Stimulated activated memory B cell treated with anti-CD40 and anti-IgM and Interleukin-4, amounts not matched to agents 10 μg/mL and 1 μg/mL and 100 μg/mL, for 72 hours (primary cell): ENCODE measurements at regions not wholly inside any gene's neighbourhood (a gene's known extent, or its start where the extent isn't known, plus 50 kb on each side); places are given as distances from the start of the nearest gene placed in this dataset.
"Not testable (repeated sequence)": the region's sequence is repeated elsewhere in the genome, so short reads cannot be mapped to it uniquely, and the experiment has no call there.

ENCODE experiments used
- ATAC-seq: fragments of 150-1000 bp; cut with Tn5 transposase; 2 replicates; pipeline ENCODE4 v1.10.0; 2021
- H3K27ac Mint-ChIP-seq: one replicate; pipeline ENCODE4 v1.8.0; 2022; ENCODE audit warnings: mild to moderate bottlenecking, mixed read lengths
- H3K27me3 Mint-ChIP-seq: one replicate; pipeline ENCODE4 v1.8.0; 2022; ENCODE audit warnings: mixed read lengths
- H3K36me3 Mint-ChIP-seq: one replicate; pipeline ENCODE4 v1.8.0; 2022; ENCODE audit warnings: mixed read lengths
- H3K4me1 Mint-ChIP-seq: one replicate; pipeline ENCODE4 v1.8.0; 2022; ENCODE audit warnings: mixed read lengths
- H3K4me3 Mint-ChIP-seq: one replicate; pipeline ENCODE4 v1.8.0; 2022; ENCODE audit warnings: mild to moderate bottlenecking, moderate library complexity, mixed read lengths
- H3K9me3 Mint-ChIP-seq: one replicate; pipeline ENCODE4 v1.8.0; 2022; ENCODE audit warnings: mixed read lengths

DNA sequence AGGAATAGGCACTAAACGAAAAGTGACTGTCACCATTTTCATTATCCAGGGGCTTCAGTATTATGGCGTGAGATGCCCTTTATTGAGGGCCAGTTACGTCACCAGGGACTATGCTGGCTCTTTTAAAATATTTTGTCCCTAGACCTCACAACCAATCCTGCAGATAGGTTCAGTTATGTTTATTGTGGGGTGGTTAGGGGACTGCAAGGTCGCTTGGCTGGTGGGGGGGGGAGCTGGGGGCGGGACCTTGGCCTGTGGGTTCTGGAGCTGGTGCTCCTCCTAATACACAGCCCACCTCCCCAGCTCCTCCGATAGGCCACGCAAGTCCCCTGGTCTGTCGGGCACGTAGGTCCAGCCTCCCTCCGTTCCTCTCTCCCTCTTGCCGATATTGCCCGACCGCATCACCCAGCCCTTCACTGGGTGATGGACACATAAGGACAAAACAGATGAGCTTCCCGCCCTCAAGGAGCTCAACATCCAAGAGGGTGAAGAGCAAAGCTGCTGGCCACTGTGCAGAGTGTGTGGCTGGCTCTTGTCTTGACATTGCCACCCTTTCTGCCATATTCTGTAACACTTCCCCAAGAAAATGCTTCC lies 271.8 kb downstream of the MATN1 start:
- ATAC-seq, result no peak
- Mint-ChIP-seq H3K9me3 (peaks cover 11% of the 10 kb centered on the region), H3K27me3 (peaks cover 14% of the 10 kb centered on the region), H3K4me3 (no peak overlapping the region), H3K27ac (no peak overlapping the region), H3K4me1 (no peaks in the 10 kb centered on the region), H3K36me3 (no peaks in the 10 kb centered on the region)

DNA sequence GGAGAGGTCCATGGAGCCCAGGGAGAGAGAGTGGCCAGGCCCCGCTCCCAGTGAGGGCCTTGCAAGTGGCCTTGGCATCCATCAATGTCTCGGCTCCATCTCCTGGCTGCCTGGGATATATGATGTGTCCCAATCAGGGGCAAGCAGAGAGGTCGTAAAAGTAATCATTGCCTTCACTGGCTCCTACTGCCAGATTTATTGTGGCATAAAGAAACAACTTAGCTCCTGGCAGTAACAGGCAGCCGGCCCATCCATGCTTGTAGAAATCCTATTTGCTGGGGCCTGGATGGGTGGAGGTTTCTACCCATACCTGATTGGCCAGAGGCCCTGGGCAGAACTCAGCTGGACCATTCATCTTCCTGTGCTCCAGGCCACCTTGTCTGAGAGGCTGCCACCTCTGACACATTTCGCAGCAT lies 272.6 kb downstream of the MATN1 start:
- ATAC-seq, result no peak
- H3K27ac Mint-ChIP-seq, result no peak overlapping the region
- H3K4me1 Mint-ChIP-seq, result no peaks in the 10 kb centered on the region
- H3K27me3 Mint-ChIP-seq, result peaks cover 17% of the 10 kb centered on the region
- no peaks in the 10 kb centered on the region for H3K36me3 Mint-ChIP-seq
- H3K4me3 Mint-ChIP-seq, result no peak overlapping the region
- H3K9me3 Mint-ChIP-seq, result peaks cover 11% of the 10 kb centered on the region

DNA sequence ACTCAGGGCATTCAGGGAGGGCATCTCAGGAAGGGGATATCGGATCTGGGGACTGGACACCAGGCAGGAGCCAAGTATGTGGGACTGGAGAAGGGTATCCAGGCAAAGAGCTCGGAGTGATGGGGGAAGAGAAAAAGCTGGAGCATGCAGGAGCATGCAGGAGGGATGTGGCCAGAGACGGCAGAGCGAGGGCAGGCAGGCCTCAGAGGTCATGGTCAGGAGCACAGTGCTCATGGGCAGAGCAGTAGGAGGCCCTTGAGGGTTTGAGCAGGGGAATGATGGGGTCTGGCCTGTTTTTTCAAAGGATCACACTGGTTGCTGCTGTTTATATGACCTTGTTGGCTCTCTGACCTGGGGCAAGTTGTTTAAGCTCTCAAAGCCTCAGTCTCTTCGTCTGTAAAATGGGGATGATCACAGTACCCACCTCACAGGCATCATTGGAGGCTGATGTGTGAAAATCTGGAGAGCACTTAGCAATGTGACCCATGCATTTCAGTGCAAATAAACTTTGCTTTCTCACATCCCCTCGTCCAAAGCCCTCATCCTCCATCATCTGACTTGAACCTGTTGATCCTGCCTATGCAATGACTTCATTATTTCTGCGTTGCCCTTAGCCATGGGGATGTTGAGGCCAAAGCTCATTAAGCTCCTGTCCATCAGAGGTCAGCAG lies 273.1 kb downstream of the MATN1 start:
- Mint-ChIP-seq H3K9me3 (peaks cover 11% of the 10 kb centered on the region), H3K27me3 (peaks cover 17% of the 10 kb centered on the region), H3K4me1 (no peaks in the 10 kb centered on the region), H3K36me3 (no peaks in the 10 kb centered on the region), H3K27ac (no peak overlapping the region), H3K4me3 (no peak overlapping the region)
- no peak for ATAC-seq

DNA sequence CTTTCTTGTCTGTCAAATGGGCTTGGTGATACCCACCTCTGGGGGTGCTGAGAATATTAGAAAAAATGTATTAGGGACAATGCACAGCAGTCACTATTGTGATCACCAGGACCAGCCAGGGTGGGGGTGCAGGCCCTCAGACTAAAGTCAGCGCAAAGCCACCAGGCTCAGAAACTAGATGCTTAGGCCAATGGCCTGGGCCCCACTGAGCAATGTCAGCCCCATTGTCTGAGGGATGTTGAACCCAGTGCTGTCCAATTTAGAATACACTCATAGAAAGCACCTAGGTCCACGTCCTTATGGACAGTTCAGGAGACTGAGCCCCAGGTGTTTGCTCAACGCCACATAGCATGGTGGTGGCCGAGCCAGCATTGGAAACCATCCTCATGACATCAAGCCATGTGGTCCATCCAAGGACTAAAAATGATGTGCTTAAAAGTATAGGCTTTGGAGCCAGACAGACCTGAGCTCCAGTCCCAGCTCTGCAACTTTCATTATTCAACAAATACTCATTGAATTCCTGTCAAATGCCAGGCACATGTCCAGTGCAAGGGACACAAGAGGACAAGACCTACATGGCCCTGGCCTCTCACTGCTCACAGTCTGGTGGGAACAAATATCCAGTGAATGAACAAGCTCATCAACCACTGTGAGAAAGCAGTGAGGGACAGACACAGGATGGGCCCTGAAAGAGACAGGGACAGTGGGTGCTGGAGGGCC lies 273.8 kb downstream of the MATN1 start:
- H3K4me3 Mint-ChIP-seq, result no peak overlapping the region
- no peaks in the 10 kb centered on the region for H3K4me1 Mint-ChIP-seq
- no peak overlapping the region for H3K27ac Mint-ChIP-seq
- no peaks in the 10 kb centered on the region for H3K36me3 Mint-ChIP-seq
- H3K9me3 Mint-ChIP-seq, result peaks cover 11% of the 10 kb centered on the region
- H3K27me3 Mint-ChIP-seq, result peaks cover 17% of the 10 kb centered on the region
- ATAC-seq, result no peak

DNA sequence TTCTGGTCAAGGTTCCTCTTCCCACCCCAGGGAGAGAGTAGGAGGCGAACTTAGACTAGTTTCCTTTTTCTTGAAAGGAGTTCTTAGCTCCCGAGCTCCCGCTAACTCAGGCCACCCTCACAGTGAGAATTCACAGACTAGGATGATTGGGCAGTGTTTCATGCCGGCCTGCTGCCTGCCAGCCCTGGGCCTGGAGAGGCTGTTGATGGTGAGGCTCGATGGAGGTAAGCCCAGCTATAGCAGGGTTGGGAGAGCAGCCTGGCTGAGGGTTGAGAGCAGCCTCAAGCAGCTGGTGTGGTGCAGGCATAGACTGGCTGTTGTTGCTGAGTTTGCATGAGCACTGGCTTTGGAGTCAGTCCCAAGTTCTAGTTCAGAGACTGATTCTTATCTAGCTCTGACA lies 274.4 kb downstream of the MATN1 start:
- no peak for ATAC-seq
- Mint-ChIP-seq H3K4me1 (no peaks in the 10 kb centered on the region), H3K27ac (no peak overlapping the region), H3K4me3 (no peak overlapping the region), H3K36me3 (no peaks in the 10 kb centered on the region), H3K9me3 (peaks cover 11% of the 10 kb centered on the region), H3K27me3 (peaks cover 17% of the 10 kb centered on the region)

DNA sequence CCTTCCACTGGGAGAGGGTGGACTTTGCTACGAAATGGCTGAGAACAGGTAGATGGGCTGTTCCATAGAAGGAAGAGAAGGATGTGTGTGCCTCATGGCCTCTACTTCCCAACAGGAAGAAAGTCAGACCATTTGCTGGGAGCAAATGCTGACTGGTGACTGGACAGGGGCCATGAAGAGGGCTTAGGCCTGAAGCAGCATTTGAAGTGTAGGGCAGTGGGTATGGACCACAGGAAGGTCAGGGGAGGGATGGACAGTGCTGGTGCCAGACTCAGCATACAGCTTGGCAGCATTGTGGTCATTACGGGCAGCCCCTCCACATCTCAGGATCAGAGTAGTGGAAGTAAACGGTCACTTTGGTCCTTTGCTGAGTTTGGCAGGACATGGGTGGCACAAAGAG lies 275.7 kb downstream of the MATN1 start:
- Mint-ChIP-seq H3K4me1 (no peaks in the 10 kb centered on the region), H3K27ac (no peak overlapping the region), H3K36me3 (no peaks in the 10 kb centered on the region), H3K27me3 (peaks cover 17% of the 10 kb centered on the region), H3K9me3 (peaks cover 5% of the 10 kb centered on the region), H3K4me3 (no peak overlapping the region)
- ATAC-seq, result no peak

DNA sequence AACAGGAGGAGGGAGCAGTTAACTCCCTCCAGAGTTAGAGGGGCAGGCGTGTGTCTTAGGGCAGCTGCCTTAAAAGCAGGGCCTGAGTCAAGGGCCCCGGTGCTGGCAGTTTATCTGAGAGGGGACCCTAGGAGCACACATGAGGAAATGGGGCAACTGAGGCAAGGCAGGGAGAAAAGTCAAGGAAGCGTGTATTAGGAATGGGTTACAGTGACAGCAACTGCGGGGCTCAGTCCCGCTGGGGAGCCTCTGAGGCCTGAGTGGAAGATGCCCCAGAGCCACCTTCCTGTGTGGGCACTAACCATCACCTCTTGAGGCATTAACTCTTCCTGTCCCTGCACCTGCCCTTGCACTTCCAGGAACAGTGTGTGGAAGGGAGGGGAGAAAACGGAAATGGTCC lies 276.3 kb downstream of the MATN1 start:
- no peak for ATAC-seq
- H3K36me3 Mint-ChIP-seq, result no peaks in the 10 kb centered on the region
- H3K9me3 Mint-ChIP-seq, result peaks cover 1% of the 10 kb centered on the region
- H3K27me3 Mint-ChIP-seq, result peaks cover 17% of the 10 kb centered on the region
- no peak overlapping the region for H3K27ac Mint-ChIP-seq
- no peak overlapping the region for H3K4me3 Mint-ChIP-seq
- no peaks in the 10 kb centered on the region for H3K4me1 Mint-ChIP-seq

DNA sequence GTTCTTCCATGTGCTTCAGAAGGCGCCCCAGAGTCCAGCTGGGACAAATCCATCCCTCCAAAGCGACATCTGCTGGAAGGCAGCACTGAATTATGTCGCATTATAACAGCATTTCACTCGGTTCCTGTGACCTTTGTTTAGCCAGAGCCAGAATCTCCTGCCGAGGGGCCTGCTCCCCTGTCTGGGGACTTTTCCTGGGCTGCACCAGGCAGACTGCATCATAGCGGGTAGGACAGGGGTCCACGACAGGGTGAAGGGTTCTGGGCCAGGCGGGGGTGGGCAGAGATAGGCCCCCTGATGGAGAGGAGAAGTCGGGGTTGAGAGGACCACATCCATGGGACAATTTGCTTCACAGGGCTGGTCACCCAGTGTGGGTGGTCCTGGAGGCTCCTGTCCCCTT lies 276.9 kb downstream of the MATN1 start:
- Mint-ChIP-seq H3K36me3 (no peaks in the 10 kb centered on the region), H3K27ac (no peak overlapping the region), H3K4me3 (no peak overlapping the region), H3K9me3 (no peaks in the 10 kb centered on the region), H3K27me3 (peaks cover 17% of the 10 kb centered on the region), H3K4me1 (no peaks in the 10 kb centered on the region)
- ATAC-seq, result no peak

DNA sequence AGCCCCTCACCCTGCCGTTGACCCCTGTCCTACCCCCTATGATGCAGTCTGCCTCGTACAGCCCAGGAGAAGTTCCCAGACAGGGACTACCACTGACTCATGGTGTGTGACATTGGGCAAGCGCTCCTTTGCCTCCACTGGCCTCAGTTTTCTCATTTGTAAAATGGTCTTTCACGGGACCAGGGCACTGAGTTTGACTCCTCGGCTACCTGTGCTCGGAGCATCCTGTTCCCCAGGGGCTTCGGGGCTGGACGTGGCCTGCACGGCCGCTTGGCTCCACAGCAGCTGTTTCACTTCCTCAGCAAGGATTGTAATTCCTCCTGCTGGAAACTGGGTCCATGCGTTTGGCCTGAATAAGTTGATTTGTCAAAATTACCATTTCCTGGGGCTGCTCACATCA lies 277.3 kb downstream of the MATN1 start:
- Mint-ChIP-seq H3K27ac (no peak overlapping the region), H3K36me3 (no peaks in the 10 kb centered on the region), H3K4me3 (no peak overlapping the region), H3K9me3 (no peaks in the 10 kb centered on the region), H3K27me3 (peaks cover 17% of the 10 kb centered on the region), H3K4me1 (no peaks in the 10 kb centered on the region)
- peak; percentile 47 for ATAC-seq

DNA sequence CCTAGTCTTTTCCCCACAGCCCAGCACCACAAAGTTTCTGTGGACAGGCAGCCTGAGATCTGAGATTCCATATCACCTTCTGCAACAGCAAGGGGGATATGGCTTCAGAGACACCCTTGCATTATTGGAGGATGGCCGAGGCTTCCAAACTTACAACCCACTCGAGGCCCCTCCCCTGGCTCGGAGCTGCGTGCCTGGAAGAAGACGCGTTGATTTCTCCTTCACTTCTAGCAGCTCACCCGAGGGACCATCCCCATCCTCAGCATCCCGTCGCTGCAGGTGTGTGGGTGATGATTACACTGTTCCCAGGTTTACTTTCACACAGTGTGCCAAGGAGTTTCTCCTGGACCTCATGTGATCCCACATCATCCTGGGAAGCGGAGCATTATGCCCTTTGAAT lies 277.9 kb downstream of the MATN1 start:
- ATAC-seq, result no peak
- Mint-ChIP-seq H3K27me3 (peaks cover 17% of the 10 kb centered on the region), H3K36me3 (no peaks in the 10 kb centered on the region), H3K27ac (no peak overlapping the region), H3K4me1 (no peaks in the 10 kb centered on the region), H3K9me3 (no peaks in the 10 kb centered on the region), H3K4me3 (no peak overlapping the region)

DNA sequence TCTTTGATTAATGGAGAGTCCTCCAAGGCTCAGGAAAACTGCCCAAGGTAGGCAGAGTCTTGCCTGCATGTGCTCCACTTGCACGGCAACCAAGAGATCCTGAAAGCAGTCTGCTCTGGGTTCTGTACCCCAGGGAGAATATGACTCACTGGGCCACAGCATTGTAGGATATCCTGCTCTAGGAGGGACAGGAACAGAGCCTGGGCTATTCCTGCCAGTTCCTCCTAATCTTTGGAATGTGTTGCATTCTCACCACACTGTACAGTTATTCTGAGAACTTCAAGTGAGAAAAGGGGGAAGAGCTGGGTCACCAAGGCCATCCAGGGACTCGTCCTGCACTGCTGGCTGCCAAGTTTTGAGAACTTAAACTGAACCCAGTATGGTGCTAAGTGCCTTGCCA lies 278.5 kb downstream of the MATN1 start:
- H3K9me3 Mint-ChIP-seq, result no peaks in the 10 kb centered on the region
- no peaks in the 10 kb centered on the region for H3K4me1 Mint-ChIP-seq
- H3K27me3 Mint-ChIP-seq, result peaks cover 17% of the 10 kb centered on the region
- no peak for ATAC-seq
- no peak overlapping the region for H3K27ac Mint-ChIP-seq
- H3K4me3 Mint-ChIP-seq, result no peak overlapping the region
- no peaks in the 10 kb centered on the region for H3K36me3 Mint-ChIP-seq

DNA sequence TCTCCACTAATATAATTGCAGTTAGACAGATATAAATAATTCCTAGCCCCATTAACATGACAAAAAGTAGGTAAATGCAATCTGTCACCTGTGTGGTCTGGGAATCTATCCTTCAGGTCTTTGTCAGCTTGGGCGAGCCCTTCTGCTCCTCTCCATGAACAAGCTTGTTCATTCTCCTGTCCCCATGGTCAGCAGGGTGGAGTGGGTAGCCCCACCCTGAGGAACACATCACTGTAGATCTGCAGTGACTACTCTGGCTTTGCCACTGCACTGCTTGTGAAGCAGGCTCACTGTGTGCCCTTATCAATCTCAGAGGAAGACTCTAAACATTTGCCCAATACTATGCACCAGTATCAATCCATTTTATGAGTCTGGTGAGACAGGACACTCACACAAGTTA lies 279.0 kb downstream of the MATN1 start:
- no peak overlapping the region for H3K4me3 Mint-ChIP-seq
- H3K4me1 Mint-ChIP-seq, result no peaks in the 10 kb centered on the region
- no peak overlapping the region for H3K27ac Mint-ChIP-seq
- no peak for ATAC-seq
- H3K36me3 Mint-ChIP-seq, result no peaks in the 10 kb centered on the region
- H3K9me3 Mint-ChIP-seq, result no peaks in the 10 kb centered on the region
- peaks cover 17% of the 10 kb centered on the region for H3K27me3 Mint-ChIP-seq

DNA sequence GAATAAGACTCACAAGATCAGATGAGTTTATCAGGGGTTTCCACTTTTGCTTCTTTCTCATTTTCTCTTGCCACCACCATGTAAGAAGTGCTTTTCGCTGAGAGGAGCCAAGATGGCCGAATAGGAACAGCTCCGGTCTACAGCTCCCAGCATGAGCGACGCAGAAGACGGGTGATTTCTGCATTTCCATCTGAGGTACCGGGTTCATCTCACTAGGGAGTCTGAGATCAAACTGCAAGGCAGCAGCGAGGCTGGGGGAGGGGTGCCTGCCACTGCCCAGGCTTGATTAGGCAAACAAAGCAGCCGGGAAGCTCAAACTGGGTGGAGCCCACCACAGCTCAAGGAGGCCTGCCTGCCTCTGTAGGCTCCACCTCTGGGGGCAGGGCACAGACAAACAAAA lies 285.1 kb downstream of the MATN1 start:
- H3K4me1 Mint-ChIP-seq, ATAC-seq, H3K36me3 Mint-ChIP-seq, H3K27ac Mint-ChIP-seq, H3K4me3 Mint-ChIP-seq, H3K9me3 Mint-ChIP-seq: not testable (repeated sequence)
- peaks cover 22% of the 10 kb centered on the region for H3K27me3 Mint-ChIP-seq

DNA sequence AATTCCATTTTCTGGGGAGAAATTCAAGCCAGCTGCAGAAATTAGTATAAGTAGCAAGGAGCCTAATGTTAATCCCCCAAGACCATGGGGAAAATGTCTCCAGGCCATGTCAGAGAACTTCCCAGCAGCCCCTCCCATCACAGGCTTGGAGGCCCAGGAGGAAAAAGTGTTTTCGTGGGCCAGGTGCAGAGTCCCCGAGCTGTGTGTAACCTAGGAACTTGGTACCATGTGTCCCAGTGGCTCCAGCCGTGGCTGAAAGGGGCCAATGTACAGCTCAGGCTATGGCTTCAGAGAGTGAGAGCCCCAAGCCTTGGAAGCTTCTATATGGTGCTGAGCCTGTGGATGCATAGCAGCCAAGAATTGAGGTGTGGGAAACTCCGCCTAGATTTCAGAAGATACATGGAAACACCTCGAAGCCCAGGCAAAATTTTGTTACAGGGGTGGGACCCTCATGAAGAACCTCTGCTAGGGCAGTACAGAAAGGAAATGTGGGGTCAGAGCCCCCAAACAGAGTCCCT lies 286.3 kb downstream of the MATN1 start:
- Mint-ChIP-seq H3K4me3 (no peak overlapping the region), H3K36me3 (no peaks in the 10 kb centered on the region), H3K9me3 (peaks cover 10% of the 10 kb centered on the region), H3K4me1 (no peaks in the 10 kb centered on the region), H3K27me3 (peaks cover 24% of the 10 kb centered on the region), H3K27ac (no peak overlapping the region)
- ATAC-seq, result no peak

DNA sequence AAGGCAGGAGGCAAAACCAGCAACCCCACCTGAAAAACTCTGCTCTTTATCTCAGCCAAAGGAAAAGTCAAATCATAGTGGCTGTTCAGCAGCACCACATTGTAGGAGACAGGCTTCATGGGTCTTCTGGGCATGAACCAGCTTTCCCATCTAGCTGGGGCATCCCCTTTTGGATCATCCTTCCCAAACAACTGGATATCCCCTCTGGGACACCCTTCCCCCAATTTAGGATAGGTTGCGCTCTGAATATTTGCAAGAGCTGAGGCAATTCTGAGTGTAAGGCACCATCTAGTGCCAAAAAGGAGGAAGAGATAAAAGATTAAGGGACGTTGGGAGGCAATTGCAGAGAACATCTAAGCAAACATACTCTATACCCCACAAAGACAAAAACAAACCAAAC lies 295.8 kb downstream of the MATN1 start:
- peaks cover 67% of the 10 kb centered on the region for H3K27me3 Mint-ChIP-seq
- H3K36me3 Mint-ChIP-seq, result no peaks in the 10 kb centered on the region
- no peak for ATAC-seq
- H3K9me3 Mint-ChIP-seq, result peaks cover 24% of the 10 kb centered on the region
- H3K4me3 Mint-ChIP-seq, result no peak overlapping the region
- H3K27ac Mint-ChIP-seq, result no peak overlapping the region
- no peaks in the 10 kb centered on the region for H3K4me1 Mint-ChIP-seq

DNA sequence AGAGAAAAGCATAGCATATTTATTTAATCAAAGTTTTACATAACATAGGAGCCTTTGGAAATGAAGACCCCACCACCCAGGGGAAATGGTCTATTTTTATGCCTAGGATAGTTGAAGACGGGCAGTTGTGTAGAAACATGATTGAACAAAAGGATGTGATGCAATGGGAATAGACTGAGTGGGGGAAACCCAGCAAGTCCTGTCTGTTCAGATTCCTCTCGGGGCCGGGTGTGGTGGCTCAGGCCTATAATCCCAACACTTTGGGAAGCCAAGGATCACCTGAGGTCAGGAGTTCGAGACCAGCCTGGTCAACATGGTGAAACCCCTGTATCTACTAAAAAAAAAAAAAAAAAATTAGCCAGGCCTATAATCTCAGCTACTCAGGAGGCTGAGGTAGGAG lies 298.3 kb downstream of the MATN1 start:
- H3K27ac Mint-ChIP-seq, result no peak overlapping the region
- H3K4me1 Mint-ChIP-seq, result no peaks in the 10 kb centered on the region
- H3K36me3 Mint-ChIP-seq, result no peaks in the 10 kb centered on the region
- H3K9me3 Mint-ChIP-seq, result peaks cover 22% of the 10 kb centered on the region
- ATAC-seq, result no peak
- H3K4me3 Mint-ChIP-seq, result no peak overlapping the region
- peaks cover 54% of the 10 kb centered on the region for H3K27me3 Mint-ChIP-seq
